Mucosa of descending colon (tissue), 3 donors: ENCODE measurements at regions not wholly inside any gene's neighbourhood (a gene's known extent, or its start where the extent isn't known, plus 50 kb on each side); places are given as distances from the start of the nearest gene placed in this dataset.

Experiments
- ATAC-seq: fragments of 200-7000 bp; cut with Tn5 transposase; one replicate; pipeline ENCODE4 v1.9.1; 2020; ENCODE audit warnings: mild to moderate bottlenecking, moderate library complexity
- DNase-seq, 3 donors: peaks; one replicate each; pipeline ENCODE4 v3.0.0-alpha.2; 2020
- H3K36me3 ChIP-seq: fragments of 200-600 bp; one replicate; pipeline ENCODE4 v1.8.0; 2021; ENCODE audit warnings: low read depth, mild to moderate bottlenecking
- H3K4me1 ChIP-seq: fragments of 200-600 bp; one replicate; pipeline ENCODE4 v1.8.0; 2021; ENCODE audit warnings: low read depth, mild to moderate bottlenecking
- H3K4me3 ChIP-seq: fragments of 200-600 bp; one replicate; pipeline ENCODE4 v1.8.0; 2021; ENCODE audit warnings: mild to moderate bottlenecking
- H3K9me3 ChIP-seq: fragments of 200-600 bp; one replicate; pipeline ENCODE4 v1.8.0; 2021; ENCODE audit warnings: mild to moderate bottlenecking
- CTCF ChIP-seq: fragments of 200-600 bp; IDR thresholded peaks from one replicate; pipeline ENCODE4 v1.8.0; 2022; ENCODE audit warnings: antibody characterized with exemption, mild to moderate bottlenecking
- intact Hi-C, 2 donors: fragments of 100-400 bp; cut with DNase I in 1 of 2; cut with micrococcal nuclease in 1 of 2; formaldehyde crosslinking; loops; one replicate each; pipeline versions ENCODE4 v1.11.0 to v1.11.1; 2022; cut with DNase I, micrococcal nuclease
- donor health status: DM: no; HTN: no; CAD: no; lungs with moderate emphysema.
- donor health status: DM: no; HTN: no; CAD: no.
- donor health status: DM: no; HTN: yes; CAD: no.

GRCh38 chr13:44142540-44142867 is 231.1 kb upstream of the SERP2 start:
- peak; percentile 0 for ATAC-seq
- DNase-seq: peak in 1 of 3 donors; percentile 44
- intact Hi-C loops: loop anchor here in 1 of 2 donors (10.0 kb wide), 1 partner anchor 88 kb away; no protein-coding TSS in a partner anchor
- H3K4me3 ChIP-seq: peak overlapping the region; percentile 29
- peaks cover 20% of the 10 kb centered on the region for H3K4me1 ChIP-seq
- TF ChIP-seq CTCF: no peak
- no peaks in the 10 kb centered on the region for H3K9me3 ChIP-seq
- H3K36me3 ChIP-seq: no peaks in the 10 kb centered on the region

- H3K4me1 ChIP-seq: peaks cover 20% of the 10 kb centered on the region
- H3K4me3 ChIP-seq: peak overlapping the region; percentile 29
- no peak for TF ChIP-seq CTCF
- H3K9me3 ChIP-seq: no peaks in the 10 kb centered on the region
- intact Hi-C loops: loop anchor here in 1 of 2 donors (10.0 kb wide), 1 partner anchor 88 kb away; no protein-coding TSS in a partner anchor
- H3K36me3 ChIP-seq: no peaks in the 10 kb centered on the region
- ATAC-seq (no peak), DNase-seq (no peak)
Observed at GRCh38 chr13:44142941-44143665, 230.5 kb upstream of the SERP2 start.

GRCh38 chr13:44146138-44146537 is 227.5 kb upstream of the SERP2 start:
- Histone ChIP-seq H3K4me3 (no peak overlapping the region), H3K4me1 (peaks cover 8% of the 10 kb centered on the region), H3K36me3 (no peaks in the 10 kb centered on the region), H3K9me3 (no peaks in the 10 kb centered on the region)
- ATAC-seq: no peak
- intact Hi-C loops: loop anchor here in 1 of 2 donors (10.0 kb wide), 1 partner anchor 91 kb away; no protein-coding TSS in a partner anchor
- no peak for DNase-seq
- TF ChIP-seq CTCF: no peak

- DNase-seq: no peak
- no peak overlapping the region for H3K4me3 ChIP-seq
- no peak for ATAC-seq
- no peaks in the 10 kb centered on the region for H3K36me3 ChIP-seq
- H3K9me3 ChIP-seq: no peaks in the 10 kb centered on the region
- H3K4me1 ChIP-seq: peaks cover 4% of the 10 kb centered on the region
- intact Hi-C loops: loop anchor here in 1 of 2 donors (10.0 kb wide), 1 partner anchor 92 kb away; no protein-coding TSS in a partner anchor
- no peak for TF ChIP-seq CTCF
Observed at GRCh38 chr13:44147233-44147632, 226.4 kb upstream of the SERP2 start.

GRCh38 chr13:44147648-44148047 is 226.0 kb upstream of the SERP2 start:
- DNase-seq: no peak

More at GRCh38 chr13:44147648-44148047, 226.0 kb upstream of the SERP2 start:
- TF ChIP-seq CTCF: no peak
- H3K9me3 ChIP-seq: no peaks in the 10 kb centered on the region
- intact Hi-C loops: loop anchor here in 1 of 2 donors (10.0 kb wide), 1 partner anchor 93 kb away; no protein-coding TSS in a partner anchor
- no peak for ATAC-seq
- peaks cover 4% of the 10 kb centered on the region for H3K4me1 ChIP-seq
- H3K36me3 ChIP-seq: no peaks in the 10 kb centered on the region
- no peak overlapping the region for H3K4me3 ChIP-seq
